Stimulated activated CD4-positive, alpha-beta T cell treated with anti-CD3 and anti-CD28 coated beads, Interleukin-2, amount 100 ng/mL, for 24 hours (primary cell): ENCODE measurements at regions not wholly inside any gene's neighbourhood (a gene's known extent, or its start where the extent isn't known, plus 50 kb on each side); places are given as distances from the start of the nearest gene placed in this dataset.

Experiments used
- DNase-seq, 2 donors: peaks; one replicate each; pipeline ENCODE4 v3.0.0-alpha.2; 2020

- no peak for DNase-seq
These were observed 237.4 kb upstream of the PIK3R1 start for GRCh38 chr5:67978171-67978570.

- DNase-seq = no peak
These were observed 238.5 kb upstream of the PIK3R1 start for GRCh38 chr5:67976891-67977601.

- DNase-seq = no peak
These were observed 239.4 kb upstream of the PIK3R1 start for GRCh38 chr5:67976181-67976580.

- no peak for DNase-seq
These were observed 241.1 kb upstream of the PIK3R1 start for GRCh38 chr5:67974471-67974870.

- no peak for DNase-seq
These were observed 241.5 kb upstream of the PIK3R1 start for GRCh38 chr5:67974054-67974453.

GRCh38 chr5:67971971-67972821, 243.4 kb upstream of the PIK3R1 start:
- no peak for DNase-seq

GRCh38 chr5:67971223-67971830, 244.2 kb upstream of the PIK3R1 start:
- DNase-seq = no peak

- DNase-seq = no peak
These were observed 245.9 kb upstream of the PIK3R1 start for GRCh38 chr5:67969631-67970030.

GRCh38 chr5:67969176-67969575, 246.4 kb upstream of the PIK3R1 start:
- no peak for DNase-seq

- DNase-seq = no peak
These were observed 248.8 kb upstream of the PIK3R1 start for GRCh38 chr5:67966712-67967111.

GRCh38 chr5:67964619-67965018, 250.9 kb upstream of the PIK3R1 start:
- DNase-seq = no peak

- DNase-seq = no peak
These were observed 251.6 kb upstream of the PIK3R1 start for GRCh38 chr5:67963789-67964519.

- DNase-seq = no peak
These were observed 254.6 kb upstream of the PIK3R1 start for GRCh38 chr5:67960939-67961338.

- no peak for DNase-seq
These were observed 258.2 kb upstream of the PIK3R1 start for GRCh38 chr5:67957374-67957773.

- DNase-seq = no peak
These were observed 261.2 kb upstream of the PIK3R1 start for GRCh38 chr5:67954351-67954750.

GRCh38 chr5:67942421-67942820, 273.1 kb upstream of the PIK3R1 start:
- DNase-seq = no peak

GRCh38 chr5:67941614-67942401, 273.7 kb upstream of the PIK3R1 start:
- no peak for DNase-seq

- no peak for DNase-seq
These were observed 279.5 kb upstream of the PIK3R1 start for GRCh38 chr5:67935908-67936566.

GRCh38 chr5:67934976-67935375, 280.6 kb upstream of the PIK3R1 start:
- no peak for DNase-seq

GRCh38 chr5:67925511-67925910, 290.0 kb upstream of the PIK3R1 start:
- no peak for DNase-seq

GRCh38 chr5:67921004-67921601, 294.5 kb upstream of the PIK3R1 start:
- no peak for DNase-seq
